Fibroblast of mammary gland (primary cell): ENCODE measurements at regions not wholly inside any gene's neighbourhood (a gene's known extent, or its start where the extent isn't known, plus 50 kb on each side); places are given as distances from the start of the nearest gene placed in this dataset.

Experiments
- DNase-seq: peaks from one replicate; pipeline ENCODE4 v3.0.0-alpha.2; 2010; ENCODE audit warnings: low read depth
- H3K4me3 ChIP-seq: 2 replicates; pipeline ENCODE4 v1.5.1; 2011; ENCODE audit warnings: low read depth, mild to moderate bottlenecking, low read length, moderate library complexity; ENCODE audit not compliant: control insufficient read depth
- TF ChIP-seq, protein P1 (sequence below): conservative IDR thresholded peaks from 2 replicates; pipeline ENCODE4 v1.5.1; 2011; ENCODE audit warnings: low read depth, low read length, inconsistent platforms; ENCODE audit not compliant: control insufficient read depth, insufficient read depth

DNA sequence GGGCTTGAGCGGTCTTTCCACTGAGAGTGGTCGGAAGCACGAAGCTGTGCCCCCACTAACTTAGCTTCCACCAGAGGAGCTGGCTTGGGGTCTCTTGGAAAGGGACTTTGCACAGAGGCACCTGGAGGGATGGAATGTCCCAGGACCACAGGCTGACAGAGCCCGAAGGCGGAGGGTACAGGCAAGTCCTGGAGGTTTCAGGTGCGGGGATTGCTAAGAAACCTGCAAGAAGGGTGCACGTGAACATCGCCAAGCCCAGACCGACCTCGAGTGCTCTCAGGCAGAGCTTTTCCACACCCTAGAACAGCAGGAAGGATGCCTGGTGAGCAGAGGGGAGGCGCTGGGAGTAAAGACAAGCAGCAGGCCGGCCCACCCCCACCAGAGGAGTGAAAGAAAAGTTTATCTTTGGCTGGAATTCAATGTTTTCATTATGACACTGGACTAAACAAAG, 61.6 kb downstream of the SERPINA3 start:
- TF ChIP-seq, protein P1, sequence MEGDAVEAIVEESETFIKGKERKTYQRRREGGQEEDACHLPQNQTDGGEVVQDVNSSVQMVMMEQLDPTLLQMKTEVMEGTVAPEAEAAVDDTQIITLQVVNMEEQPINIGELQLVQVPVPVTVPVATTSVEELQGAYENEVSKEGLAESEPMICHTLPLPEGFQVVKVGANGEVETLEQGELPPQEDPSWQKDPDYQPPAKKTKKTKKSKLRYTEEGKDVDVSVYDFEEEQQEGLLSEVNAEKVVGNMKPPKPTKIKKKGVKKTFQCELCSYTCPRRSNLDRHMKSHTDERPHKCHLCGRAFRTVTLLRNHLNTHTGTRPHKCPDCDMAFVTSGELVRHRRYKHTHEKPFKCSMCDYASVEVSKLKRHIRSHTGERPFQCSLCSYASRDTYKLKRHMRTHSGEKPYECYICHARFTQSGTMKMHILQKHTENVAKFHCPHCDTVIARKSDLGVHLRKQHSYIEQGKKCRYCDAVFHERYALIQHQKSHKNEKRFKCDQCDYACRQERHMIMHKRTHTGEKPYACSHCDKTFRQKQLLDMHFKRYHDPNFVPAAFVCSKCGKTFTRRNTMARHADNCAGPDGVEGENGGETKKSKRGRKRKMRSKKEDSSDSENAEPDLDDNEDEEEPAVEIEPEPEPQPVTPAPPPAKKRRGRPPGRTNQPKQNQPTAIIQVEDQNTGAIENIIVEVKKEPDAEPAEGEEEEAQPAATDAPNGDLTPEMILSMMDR: no peak
- DNase-seq: no peak
- H3K4me3 ChIP-seq: no peak overlapping the region
